22Rv1 (cell line): ENCODE measurements at regions not wholly inside any gene's neighbourhood (a gene's known extent, or its start where the extent isn't known, plus 50 kb on each side); places are given as distances from the start of the nearest gene placed in this dataset.

ENCODE experiments used
- ZFX ChIP-seq: fragments of 450-650 bp; IDR thresholded peaks from 2 replicates; pipeline ENCODE4 v1.6.1; 2017; ENCODE audit warnings: antibody characterized with exemption, borderline replicate concordance
- TF ChIP-seq, protein P1 (sequence below): fragments of 450-650 bp; IDR thresholded peaks from 2 replicates; pipeline ENCODE4 v1.5.1; 2017; ENCODE audit warnings: mild to moderate bottlenecking

GRCh38 chr20:16970776-16971175 lies 222.6 kb downstream of the OTOR start:
- TF ChIP-seq, protein P1, sequence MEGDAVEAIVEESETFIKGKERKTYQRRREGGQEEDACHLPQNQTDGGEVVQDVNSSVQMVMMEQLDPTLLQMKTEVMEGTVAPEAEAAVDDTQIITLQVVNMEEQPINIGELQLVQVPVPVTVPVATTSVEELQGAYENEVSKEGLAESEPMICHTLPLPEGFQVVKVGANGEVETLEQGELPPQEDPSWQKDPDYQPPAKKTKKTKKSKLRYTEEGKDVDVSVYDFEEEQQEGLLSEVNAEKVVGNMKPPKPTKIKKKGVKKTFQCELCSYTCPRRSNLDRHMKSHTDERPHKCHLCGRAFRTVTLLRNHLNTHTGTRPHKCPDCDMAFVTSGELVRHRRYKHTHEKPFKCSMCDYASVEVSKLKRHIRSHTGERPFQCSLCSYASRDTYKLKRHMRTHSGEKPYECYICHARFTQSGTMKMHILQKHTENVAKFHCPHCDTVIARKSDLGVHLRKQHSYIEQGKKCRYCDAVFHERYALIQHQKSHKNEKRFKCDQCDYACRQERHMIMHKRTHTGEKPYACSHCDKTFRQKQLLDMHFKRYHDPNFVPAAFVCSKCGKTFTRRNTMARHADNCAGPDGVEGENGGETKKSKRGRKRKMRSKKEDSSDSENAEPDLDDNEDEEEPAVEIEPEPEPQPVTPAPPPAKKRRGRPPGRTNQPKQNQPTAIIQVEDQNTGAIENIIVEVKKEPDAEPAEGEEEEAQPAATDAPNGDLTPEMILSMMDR: no peak
- TF ChIP-seq ZFX: no peak
